ENCODE measurements at regions not wholly inside any gene's neighbourhood (a gene's known extent, or its start where the extent isn't known, plus 50 kb on each side); places are given as distances from the start of the nearest gene placed in this dataset.

DNA sequence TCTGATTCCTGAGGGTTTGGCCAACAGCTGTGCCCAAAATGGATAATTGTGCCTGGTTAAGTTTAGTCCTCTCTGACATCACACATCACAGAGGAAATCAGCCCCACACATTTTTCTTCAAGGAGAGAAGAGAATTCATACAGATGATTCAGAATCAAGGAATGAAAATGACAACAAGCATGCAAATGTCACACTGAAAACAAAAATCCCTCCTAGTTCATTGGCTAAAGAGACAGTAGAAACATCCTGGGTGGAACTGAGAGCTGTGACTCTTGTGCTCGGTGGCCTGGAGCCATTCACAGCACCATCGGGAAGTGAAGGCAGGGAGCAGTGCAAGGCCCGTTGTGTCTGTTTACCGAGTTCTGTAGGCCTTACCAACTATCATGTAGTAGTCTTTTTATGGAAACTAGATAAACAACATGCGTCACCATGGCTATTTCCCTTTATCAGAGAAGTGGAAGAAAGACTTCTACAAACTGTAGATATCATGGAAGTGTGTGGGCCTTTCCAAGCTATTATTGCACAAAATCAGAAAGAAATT, 81.7 kb upstream of the TENT5A start:
- Histone ChIP-seq H2AFZ (ENCODE audit: low read length) (no peak overlapping the region), H3K9me2 (ENCODE audit: insufficient read depth, low read length) (no peaks in the 10 kb centered on the region), H3K4me3 (ENCODE audit: low read depth, low read length, poor library complexity, severe bottlenecking) (no peak overlapping the region), H3K4me1 (ENCODE audit: insufficient read depth, low read length, poor library complexity, severe bottlenecking) (no peaks in the 10 kb centered on the region), H3K27ac (ENCODE audit: low read depth, low read length, poor library complexity, severe bottlenecking) (no peak overlapping the region), H3K4me2 (ENCODE audit: low read length) (no peak overlapping the region), H4K20me1 (ENCODE audit: insufficient read depth, low read length) (no peaks in the 10 kb centered on the region), H3K9me3 (ENCODE audit: low read length) (no peaks in the 10 kb centered on the region), H3K36me3 (ENCODE audit: insufficient read depth, low read length) (no peaks in the 10 kb centered on the region), H3K79me2 (ENCODE audit: insufficient read depth, low read depth, low read length) (no peaks in the 10 kb centered on the region)
- no peak for DNase-seq (ENCODE audit: low spot score)
- TF ChIP-seq, protein P1, sequence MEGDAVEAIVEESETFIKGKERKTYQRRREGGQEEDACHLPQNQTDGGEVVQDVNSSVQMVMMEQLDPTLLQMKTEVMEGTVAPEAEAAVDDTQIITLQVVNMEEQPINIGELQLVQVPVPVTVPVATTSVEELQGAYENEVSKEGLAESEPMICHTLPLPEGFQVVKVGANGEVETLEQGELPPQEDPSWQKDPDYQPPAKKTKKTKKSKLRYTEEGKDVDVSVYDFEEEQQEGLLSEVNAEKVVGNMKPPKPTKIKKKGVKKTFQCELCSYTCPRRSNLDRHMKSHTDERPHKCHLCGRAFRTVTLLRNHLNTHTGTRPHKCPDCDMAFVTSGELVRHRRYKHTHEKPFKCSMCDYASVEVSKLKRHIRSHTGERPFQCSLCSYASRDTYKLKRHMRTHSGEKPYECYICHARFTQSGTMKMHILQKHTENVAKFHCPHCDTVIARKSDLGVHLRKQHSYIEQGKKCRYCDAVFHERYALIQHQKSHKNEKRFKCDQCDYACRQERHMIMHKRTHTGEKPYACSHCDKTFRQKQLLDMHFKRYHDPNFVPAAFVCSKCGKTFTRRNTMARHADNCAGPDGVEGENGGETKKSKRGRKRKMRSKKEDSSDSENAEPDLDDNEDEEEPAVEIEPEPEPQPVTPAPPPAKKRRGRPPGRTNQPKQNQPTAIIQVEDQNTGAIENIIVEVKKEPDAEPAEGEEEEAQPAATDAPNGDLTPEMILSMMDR (conservative IDR thresholded peaks at IDR 0.05; ENCODE audit: low read length), result no peak
- no peak for TF ChIP-seq EZH2phosphoT487 (IDR thresholded peaks at IDR 0.05; ENCODE audit: borderline replicate concordance, low read depth, low read length)
- intact Hi-C loops (cut with micrococcal nuclease; ENCODE audit: unreplicated experiment), result no loop called here
- ChIA-PET POLR2A (no interaction called here), CTCF (ENCODE audit: unreplicated experiment) (no interaction called here)
- no TSS peak for BruUV-seq (replicated peaks)

DNA sequence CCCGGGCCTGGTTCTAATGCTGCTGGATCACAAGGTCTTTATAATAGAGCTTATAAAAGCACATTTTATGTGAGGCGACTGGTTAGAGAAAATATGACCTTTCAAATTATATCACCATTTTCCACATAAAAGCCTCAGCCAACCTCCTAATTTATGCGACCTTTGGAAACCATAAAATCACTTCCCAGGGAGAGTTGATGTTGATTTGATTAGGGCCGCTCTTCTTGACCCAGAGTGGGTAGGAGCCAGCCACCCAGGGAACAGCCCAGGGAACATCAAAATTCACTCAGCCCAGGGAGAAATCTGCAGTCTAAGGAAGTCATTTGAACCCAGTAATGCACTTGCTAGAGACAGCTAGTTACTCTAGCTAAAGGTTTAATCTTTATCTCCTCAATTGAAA, 79.8 kb upstream of the TENT5A start:
- intact Hi-C loops (cut with micrococcal nuclease; ENCODE audit: unreplicated experiment), result no loop called here
- Histone ChIP-seq H3K4me1 (ENCODE audit: insufficient read depth, low read length, poor library complexity, severe bottlenecking) (no peaks in the 10 kb centered on the region), H3K9me2 (ENCODE audit: insufficient read depth, low read length) (no peaks in the 10 kb centered on the region), H3K4me3 (ENCODE audit: low read depth, low read length, poor library complexity, severe bottlenecking) (no peak overlapping the region), H3K9me3 (ENCODE audit: low read length) (no peaks in the 10 kb centered on the region), H4K20me1 (ENCODE audit: insufficient read depth, low read length) (no peaks in the 10 kb centered on the region), H2AFZ (ENCODE audit: low read length) (no peak overlapping the region), H3K4me2 (ENCODE audit: low read length) (no peak overlapping the region), H3K27ac (ENCODE audit: low read depth, low read length, poor library complexity, severe bottlenecking) (no peak overlapping the region), H3K36me3 (ENCODE audit: insufficient read depth, low read length) (no peaks in the 10 kb centered on the region), H3K79me2 (ENCODE audit: insufficient read depth, low read depth, low read length) (no peaks in the 10 kb centered on the region)
- no peak for TF ChIP-seq EZH2phosphoT487 (IDR thresholded peaks at IDR 0.05; ENCODE audit: borderline replicate concordance, low read depth, low read length)
- TF ChIP-seq, protein P1 (conservative IDR thresholded peaks at IDR 0.05; ENCODE audit: low read length), result no peak
- no peak for DNase-seq (ENCODE audit: low spot score)
- CTCF ChIA-PET (ENCODE audit: unreplicated experiment), result no interaction called here
- POLR2A ChIA-PET, result no interaction called here
- no TSS peak for BruUV-seq (replicated peaks)

DNA sequence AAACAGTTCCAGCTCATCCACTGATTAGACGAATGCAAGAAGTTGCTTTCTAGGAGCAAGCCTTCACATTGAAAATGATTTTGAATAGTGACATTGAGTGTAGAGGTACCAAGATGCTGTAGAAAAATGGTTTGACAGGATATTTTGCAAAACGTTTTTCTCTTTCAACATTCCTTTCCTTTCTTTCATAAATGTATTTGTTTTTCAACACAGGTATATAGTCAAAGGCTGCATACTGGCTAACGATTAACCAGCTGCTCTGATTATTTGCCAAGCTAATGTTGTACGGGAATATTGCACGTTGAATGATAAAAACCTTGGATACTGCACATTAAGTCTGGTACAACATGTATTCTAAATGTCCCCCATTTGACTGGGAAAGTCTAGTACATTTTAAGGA, 78.8 kb upstream of the TENT5A start:
- POLR2A ChIA-PET, result no interaction called here
- no peak for DNase-seq (ENCODE audit: low spot score)
- no peak overlapping the region for H2AFZ ChIP-seq (ENCODE audit: low read length)
- TF ChIP-seq EZH2phosphoT487 (IDR thresholded peaks at IDR 0.05; ENCODE audit: borderline replicate concordance, low read depth, low read length), result no peak
- TF ChIP-seq, protein P1 (conservative IDR thresholded peaks at IDR 0.05; ENCODE audit: low read length), result no peak
- CTCF ChIA-PET (ENCODE audit: unreplicated experiment), result no interaction called here
- no TSS peak for BruUV-seq (replicated peaks)
- no peaks in the 10 kb centered on the region for H4K20me1 ChIP-seq (ENCODE audit: insufficient read depth, low read length)
- H3K9me2 ChIP-seq (ENCODE audit: insufficient read depth, low read length), result 0 out of 2 replicates have a peak, but pooled peaks cover 4% of the 10 kb centered on the region
- H3K9me3 ChIP-seq (ENCODE audit: low read length), result no peaks in the 10 kb centered on the region
- H3K79me2 ChIP-seq (ENCODE audit: insufficient read depth, low read depth, low read length), result no peaks in the 10 kb centered on the region
- H3K4me2 ChIP-seq (ENCODE audit: low read length), result no peak overlapping the region
- no peak overlapping the region for H3K27ac ChIP-seq (ENCODE audit: low read depth, low read length, poor library complexity, severe bottlenecking)
- no peaks in the 10 kb centered on the region for H3K36me3 ChIP-seq (ENCODE audit: insufficient read depth, low read length)
- no peaks in the 10 kb centered on the region for H3K4me1 ChIP-seq (ENCODE audit: insufficient read depth, low read length, poor library complexity, severe bottlenecking)
- intact Hi-C loops (cut with micrococcal nuclease; ENCODE audit: unreplicated experiment), result no loop called here
- no peak overlapping the region for H3K4me3 ChIP-seq (ENCODE audit: low read depth, low read length, poor library complexity, severe bottlenecking)

Measured in OCI-LY7 (cell line).